LoVo (cell line): ENCODE measurements at regions not wholly inside any gene's neighbourhood (a gene's known extent, or its start where the extent isn't known, plus 50 kb on each side); places are given as distances from the start of the nearest gene placed in this dataset.

Experiments
- DNase-seq: peaks from one replicate; pipeline ENCODE4 v3.0.0-alpha.2; 2016; ENCODE audit warnings: low spot score

DNA sequence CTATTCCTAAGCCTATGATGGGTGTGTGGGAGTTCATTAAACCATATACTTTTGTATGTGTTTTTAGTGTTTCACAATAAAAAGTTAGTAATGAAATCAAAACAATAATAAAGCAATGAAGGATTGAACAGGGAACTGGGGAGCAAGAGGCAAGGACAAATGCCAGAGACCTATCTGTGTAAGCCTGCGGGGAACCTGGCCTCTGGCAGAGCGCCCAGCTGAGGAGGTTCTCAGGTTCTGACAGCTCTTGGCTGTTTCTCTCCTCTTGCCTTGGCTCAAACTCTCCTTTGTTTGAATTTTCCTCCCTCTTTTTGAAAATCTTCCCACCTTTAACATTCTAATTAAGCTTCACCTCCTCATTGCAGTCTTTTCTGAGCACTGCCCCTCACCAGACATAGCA, 200.0 kb upstream of the NCKAP5 start:
- DNase-seq = no peak

DNA sequence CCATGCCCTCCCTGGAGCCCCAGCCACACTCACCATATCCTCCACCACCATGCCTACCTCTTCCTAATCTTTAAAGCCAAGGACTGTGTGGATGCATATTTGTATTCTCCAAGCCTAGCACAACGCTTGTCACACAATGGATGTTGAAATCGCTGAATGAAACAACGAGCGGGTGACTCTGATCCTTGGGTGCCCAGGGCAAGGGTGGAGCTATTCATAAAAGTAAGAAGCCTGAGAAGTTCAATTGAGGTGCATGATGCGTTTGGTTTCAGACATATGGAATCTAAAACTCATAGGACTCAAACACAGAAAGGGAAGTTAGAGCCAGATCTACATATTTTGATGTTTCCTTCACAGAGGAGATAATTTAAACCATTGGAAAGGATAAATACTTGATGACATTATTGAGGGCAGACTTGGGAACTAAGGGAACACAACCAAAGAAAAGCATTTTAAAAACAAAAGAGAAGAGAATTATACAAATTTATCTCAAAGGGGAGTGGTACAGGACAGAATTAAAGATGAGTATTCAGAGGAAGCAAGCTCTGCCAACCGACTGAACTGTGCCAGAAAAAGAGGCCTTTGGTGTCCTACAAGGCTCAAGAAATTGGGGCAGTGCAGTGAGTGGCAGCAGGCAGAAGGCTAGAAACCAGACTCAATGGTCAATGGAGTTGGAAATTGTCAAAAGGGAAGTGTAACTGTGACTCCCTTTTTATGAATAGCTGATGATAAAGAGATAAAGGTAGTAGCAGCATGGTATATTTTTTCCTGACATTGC, 200.6 kb upstream of the NCKAP5 start:
- no peak for DNase-seq

DNA sequence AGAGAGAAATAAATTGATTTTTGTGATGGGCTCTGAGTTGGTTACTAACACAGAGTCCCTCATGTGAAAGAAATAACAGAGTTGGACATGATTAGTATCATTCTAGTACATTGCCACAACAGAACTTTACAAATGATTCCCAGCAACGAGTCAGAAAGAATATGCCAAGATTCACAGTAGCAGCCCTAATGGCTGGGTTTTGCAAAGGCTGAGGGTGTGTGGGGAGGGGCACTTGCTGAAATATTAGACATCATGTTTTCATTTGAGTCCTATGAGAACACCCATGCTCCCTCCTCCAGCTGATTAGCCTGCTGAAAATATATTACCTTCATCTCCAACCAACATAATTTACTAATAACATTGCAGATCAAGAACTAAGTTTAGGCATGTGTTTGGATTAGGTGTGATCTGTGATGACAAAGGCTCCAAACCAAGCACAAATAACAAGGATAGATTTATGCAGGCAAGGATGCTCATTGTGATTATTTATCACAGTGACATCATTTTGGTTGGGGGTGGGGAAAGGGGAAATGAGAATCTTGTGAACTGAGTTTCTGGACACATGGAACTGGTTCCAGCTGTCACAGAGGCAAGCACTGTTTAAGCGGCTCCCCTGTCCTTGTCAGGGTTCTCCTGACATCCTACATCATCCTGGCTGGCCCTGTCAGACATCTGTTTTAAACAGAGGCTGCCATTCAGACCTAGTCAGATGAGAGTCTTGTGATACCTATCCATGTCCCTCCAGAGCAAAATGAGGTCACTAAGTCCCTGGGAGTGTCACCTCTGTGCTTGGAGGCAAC, 205.8 kb upstream of the NCKAP5 start:
- DNase-seq = no peak

DNA sequence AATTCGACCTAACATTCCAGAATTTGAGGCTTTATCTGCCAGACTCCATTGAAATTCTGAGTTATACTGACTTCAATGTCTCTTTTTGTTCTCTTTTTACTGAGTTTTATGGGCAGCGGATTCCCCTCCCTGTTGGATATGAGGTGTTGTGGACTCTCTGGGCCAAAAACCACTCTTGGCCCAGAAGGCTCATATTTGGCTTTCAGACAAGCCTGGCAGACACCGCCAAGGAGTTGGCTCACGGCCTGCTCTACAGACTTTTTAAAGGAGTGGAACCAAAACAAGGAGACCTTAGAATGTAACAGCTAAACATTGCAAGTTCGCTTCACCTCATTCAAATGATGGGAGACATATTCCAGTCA, 206.4 kb upstream of the NCKAP5 start:
- no peak for DNase-seq

DNA sequence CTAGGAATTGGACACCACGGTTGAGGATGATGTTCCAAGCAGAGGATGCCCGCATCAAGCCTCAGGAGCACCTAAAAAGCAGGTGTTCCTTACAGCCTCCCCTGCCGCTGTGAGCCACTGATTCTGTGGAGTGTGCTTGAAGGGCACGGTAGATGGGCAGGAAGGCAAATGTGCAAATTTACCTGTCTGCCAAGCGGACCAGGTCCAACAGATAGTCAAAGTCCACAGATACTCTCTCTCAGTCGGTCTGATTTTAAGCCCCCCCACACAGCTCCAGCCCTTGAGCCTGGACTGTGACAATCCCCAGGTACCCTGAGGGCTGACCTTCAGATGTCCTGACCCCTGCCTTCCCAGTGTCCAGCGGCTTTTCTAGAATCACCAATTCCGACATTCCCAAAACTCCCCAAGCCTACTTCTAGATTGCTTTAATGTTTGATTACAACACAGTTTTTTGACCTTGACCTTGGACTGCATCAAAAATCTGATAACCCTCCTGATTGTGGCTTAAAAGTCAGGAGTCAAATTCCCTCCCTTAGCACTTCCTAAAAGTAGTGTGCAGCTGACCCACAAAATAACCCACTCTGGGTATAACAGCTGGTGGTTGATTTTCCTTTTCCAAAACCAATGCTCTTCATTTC, 208.8 kb upstream of the NCKAP5 start:
- no peak for DNase-seq

DNA sequence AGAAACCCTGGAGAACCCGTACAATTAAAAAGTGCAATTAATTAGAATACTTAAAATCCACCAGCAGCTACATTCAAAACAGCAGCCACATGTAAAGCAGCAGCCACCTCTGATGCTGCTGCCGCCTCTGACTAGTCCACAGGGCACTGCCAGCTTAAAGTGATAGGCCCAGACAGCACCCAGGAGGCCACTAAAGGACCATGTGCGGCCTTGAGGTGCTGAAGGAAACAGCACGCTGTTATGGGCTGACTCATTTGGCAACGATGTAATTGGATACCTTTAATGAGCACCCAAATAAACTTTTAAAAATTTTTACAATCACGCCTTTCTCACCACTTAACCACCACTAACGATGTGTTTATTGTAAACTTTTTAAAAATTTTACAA, 209.3 kb upstream of the NCKAP5 start:
- DNase-seq = peak; percentile 34

DNA sequence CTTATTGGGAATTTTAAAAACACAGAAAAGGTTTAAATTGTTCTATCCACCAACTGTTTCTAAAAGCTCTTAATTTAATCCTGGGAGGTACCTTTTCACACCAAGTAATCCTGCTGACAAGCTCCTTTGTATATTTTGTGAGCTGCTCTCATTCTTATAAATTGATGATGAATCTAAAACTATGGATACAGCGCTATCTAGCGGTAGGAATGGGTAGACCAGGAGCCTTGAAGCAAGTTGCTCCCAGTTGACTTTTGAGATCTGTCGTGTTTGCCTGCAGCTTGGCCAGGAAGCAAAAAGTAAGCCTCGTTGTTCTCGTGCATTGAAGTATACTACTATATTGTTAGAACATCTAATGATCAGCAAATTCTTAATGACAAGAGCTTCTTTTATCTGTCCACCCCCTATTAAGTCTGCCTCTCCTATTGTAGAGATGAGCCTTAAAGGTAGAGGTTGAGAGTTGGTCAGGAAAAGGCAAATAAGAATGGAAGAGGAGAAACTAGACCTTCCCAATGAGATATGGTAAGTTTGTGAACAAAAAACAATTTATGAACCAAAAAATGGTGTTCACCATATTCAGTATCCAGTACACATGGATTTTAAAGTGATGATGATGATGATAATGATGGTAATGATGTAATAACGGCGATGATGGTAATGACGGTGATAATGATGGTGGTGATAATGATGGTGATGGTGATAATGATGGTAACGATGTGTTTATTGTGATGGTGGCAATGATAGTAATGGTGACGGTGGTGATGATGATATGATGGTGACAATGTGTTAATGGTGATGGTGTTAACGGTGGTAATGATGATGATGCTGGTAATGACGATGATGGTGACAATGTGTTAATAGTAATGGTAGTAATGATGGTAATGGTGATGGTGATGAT, 212.1 kb upstream of the NCKAP5 start:
- DNase-seq = peak; percentile 58

DNA sequence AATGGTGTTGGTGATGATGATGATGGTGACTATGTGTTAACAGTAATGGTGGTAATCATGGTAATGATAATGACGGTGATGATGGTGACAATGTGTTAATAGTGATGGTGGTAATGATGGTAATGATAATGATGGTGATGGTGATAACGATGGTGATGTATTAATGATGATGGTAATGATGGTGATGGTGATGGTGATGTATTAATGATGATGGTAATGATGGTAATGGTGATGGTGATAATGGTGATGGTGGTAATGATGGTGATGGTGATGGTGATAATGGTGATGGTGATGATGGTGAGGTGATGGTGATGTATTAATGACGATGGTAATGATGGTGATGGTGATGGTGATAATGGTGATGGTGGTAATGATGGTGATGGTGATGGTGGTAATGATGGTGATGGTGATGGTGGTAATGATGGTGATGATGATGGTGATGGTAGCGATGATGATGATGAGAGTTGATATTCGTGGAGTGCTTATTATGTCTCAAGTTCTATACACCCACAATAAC, 212.8 kb upstream of the NCKAP5 start:
- DNase-seq = no peak

DNA sequence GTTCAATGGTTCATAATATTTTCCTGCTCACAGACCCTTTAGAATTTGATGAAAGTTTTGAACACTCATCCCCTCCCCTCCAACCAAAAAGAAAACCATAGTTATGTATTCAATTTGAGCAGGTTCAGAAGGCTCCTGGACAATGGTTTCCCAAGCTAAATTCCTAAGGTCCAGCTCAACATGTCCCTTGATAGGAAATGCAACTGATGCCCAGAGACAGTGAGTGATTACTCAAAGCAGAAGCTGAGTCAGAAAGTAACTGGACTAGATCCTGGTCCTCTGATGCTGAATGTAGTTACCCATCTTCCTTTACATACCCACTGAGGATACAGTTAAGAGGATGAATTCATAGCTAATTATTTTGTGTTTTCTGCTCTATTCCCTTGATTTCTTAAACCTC, 218.9 kb upstream of the NCKAP5 start:
- no peak for DNase-seq

DNA sequence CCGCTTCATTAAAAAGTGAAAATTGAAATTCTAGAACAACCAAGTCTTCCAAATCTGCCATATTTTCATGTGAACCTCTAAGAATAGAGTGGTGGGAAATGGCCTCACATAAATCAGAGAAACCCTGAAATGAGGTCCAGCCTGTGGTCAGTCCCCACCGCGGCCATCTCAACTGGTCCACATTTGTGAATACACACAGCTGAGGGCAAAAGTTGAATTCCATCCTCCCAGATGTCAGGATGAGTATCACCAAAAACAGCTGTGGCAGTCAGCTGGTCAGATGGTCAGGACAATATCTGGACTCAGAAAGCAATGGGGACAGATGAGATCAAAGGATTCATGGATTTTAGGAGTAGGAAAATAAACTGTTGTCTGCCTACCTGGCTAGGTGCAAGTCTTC, 219.4 kb upstream of the NCKAP5 start:
- no peak for DNase-seq

DNA sequence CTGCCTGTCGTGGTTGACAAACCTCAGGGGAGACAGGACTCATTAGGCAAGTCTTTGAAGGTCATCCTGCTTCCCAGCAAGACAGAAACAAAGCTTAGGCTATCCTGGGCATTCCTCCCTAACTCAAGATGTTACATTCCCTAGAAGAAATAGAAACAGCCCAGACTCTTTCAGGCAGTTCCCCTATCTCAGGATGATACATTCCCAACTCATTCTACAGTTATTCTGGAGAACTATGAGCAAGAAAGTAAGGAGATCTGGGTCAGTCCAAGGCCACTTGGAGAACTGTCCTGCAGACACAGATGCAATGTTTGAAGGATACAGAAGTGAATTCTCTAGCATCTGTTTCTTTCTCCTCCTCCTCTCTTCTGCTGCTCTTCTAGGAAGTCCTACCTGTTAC, 220.1 kb upstream of the NCKAP5 start:
- no peak for DNase-seq

DNA sequence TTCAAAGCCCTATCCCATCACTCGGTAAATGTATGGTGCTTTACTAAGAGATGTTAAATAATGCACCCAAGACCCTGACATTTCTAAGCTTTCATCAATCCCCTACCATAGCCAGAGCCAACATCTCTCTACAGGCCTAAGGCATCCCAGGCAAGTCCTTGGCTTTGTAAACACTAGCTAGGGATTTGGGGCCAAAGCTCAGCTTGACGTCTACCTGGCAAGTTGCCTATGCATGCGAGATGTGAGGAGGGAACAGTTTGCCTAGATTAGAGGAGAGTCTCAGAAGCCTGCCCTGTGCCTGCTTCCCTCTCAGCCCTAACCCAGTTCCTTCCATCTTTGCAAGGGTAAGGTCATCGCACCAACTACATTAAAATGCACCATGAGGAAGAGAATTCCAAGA, 221.5 kb upstream of the NCKAP5 start:
- DNase-seq = no peak

DNA sequence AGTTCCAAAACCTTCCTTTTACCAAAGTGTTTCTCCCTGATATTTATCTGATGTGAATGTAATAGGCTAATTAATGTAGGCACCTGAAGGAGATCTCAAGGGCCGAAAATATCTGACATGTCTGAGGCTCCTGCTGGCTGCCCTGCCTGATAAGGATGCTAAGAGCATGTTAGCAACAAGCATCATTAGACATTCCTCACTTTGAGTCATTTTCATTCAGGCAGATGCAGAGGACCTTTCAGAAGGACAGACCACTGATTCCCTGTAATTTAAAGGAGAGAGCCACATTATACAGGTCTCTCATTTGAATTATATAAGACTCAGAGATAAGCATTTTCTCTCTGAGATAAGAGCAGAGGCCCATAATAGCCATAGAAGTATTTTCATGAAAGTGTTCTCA, 222.4 kb upstream of the NCKAP5 start:
- DNase-seq = no peak

DNA sequence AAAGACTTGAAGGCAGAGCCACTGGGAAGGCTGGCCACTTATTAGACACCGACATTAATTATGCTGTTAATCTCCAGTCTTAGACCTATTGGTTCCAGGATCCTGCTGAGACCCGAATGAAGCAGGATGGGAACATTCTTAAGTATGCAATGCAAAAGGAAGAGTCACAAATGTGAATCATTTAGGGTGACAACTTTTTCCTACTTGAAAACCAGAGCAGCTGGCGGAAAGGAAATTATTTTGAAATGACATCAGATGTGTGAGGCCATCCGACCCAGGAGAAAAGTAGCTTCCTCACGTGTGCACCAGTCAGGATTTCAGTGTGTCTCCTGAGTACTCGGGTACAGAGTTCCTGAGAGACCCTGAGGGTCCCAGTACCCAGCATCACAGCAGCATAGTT, 222.9 kb upstream of the NCKAP5 start:
- no peak for DNase-seq

DNA sequence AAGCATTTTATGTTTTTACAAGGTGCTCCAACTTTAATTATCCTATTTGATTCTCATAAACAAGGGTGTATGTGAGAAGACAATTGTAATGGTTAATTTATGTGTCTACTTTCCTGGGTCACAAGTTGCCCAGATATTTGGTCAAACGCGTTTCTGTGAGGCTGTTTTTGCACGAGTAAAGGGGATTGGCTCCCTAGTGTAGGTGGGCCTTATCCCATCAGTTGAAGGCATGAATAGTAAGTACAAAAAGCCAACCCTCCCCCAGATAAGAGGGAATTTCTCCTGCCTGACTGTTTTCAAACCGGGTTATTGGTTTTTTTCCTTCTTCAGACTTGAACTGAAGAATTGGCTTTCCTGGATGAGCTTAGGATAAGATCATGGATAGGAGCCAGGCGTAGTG, 224.0 kb upstream of the NCKAP5 start:
- no peak for DNase-seq

DNA sequence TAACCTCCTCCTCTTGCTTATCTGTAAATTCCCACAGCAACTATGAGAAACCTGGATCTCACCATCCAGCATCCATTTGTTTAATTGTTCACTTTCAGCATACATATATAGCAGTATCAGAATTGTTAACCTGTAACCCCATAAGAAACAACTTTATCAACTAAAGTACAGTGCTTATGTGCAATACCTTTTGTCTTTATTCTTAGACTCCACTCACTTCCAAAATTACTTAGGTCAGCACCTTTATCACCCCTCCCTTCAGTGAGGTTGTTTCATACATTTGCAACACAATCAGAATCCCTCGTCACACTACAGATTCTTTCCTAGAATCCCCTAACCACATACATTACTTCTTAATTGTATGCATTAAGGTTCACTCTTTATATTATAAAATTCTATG, 225.9 kb upstream of the NCKAP5 start:
- no peak for DNase-seq

DNA sequence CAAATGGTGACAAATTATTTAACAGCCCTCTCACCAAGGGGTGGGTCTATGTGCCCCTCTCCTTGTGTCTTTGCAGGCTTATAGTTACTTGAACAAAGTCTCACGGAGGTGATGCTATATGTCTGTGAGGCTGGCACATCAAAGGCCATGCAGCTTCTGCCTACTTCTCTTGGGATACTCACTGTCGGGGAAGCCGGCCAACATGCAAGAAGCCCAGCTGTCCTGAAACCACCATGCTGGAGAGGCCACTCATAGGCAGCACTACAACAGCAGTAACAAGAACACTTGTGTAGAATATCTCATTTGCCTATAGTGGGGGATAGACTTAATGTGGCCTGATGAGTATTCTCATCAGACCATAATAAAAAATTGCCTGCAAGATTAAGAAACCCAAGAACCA, 233.7 kb upstream of the NCKAP5 start:
- DNase-seq = no peak

DNA sequence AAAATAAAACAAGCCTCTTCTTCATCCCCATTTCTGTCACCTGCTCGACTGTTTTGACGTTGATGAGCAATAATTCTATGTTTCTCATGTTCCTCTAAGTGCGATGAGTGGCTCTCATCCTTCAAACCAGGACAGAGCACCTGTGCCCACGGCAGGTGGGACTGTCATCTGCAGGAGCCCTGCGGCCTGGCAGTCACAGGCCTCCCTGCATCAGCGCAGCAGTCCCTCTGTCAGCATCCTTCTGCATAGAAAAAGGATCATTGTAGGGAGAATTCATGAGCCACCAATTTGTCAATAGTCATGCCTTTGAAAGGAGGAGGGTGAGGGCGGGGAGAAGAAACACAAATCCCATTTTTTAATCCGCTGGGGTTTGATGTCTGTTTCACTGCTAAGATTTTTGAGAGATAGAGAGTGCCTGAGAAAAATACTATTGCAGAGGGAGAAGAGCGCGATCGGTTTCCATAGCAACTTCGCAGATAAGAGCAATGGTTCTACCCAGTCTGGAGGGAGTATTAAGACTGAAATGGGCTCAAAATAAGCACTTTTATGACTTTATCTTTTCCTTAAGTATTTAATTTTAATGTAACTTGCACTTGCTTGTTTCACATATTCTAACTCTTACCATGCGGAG, 234.3 kb upstream of the NCKAP5 start:
- DNase-seq = no peak

DNA sequence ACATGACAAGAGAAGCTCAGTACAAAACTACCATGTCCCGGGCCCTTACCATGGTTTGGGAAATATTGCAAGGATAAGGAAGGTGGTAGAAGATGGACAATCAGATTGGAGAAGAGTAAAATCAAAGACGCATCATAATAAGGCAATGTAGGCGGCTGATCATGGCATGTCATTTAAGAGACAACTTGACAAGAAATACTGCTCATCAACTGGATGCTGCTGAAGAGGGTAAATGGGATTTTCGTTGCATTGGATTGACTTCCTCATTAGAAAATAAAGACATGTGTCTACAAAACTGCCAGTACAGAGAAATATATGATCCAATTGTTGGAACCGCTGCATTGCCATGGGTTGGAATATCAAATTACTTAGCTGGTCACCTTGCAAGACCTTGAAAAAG, 238.3 kb upstream of the NCKAP5 start:
- no peak for DNase-seq

DNA sequence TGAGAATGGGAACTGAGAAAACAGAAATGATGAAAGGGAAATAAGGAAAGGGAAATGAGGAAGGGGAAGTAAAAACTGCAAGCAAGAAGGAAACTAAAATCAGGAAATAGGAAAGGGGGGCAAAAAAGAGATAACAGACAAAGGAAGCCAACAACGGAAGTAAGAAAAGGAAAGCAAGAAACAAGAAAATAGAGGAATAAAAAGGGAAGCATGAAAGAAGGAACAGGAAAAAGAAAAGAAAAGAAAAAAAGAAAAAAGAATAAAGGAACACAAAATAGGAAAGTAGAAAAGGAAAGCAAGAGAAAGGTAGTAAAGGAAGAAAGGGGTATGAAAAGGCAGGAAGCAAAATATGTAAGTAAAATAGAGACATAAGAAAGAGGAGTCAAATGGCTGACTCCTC, 241.2 kb upstream of the NCKAP5 start:
- no peak for DNase-seq

DNA sequence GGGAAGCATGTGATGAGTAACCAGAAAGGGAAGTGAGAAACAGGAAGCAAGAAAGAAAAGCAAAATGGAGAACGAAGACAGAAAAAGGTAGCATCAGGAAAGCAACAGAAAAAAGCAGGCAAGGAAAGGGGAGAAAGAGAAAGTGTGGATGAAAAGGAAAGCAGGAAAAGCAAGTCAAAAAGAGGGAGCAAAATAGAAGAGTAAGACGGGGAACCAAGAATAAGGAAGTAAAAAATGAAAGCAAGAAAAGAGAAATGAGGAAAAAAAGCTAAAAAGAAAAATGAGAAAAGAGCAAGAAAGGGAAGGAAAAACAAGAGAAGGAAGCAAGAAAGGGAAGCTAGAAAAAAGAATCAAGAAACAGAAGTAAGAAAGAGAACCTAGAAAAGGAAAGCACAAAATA, 242.3 kb upstream of the NCKAP5 start:
- DNase-seq = no peak
